BLaER1 treated with 17β-estradiol and CSF1 and Interleukin-3, amounts not matched to agents 10 nM and 100 nM (cell line): ENCODE measurements at regions not wholly inside any gene's neighbourhood (a gene's known extent, or its start where the extent isn't known, plus 50 kb on each side); places are given as distances from the start of the nearest gene placed in this dataset.

ENCODE experiments used
- H3K27ac ChIP-seq, 11 experiments: shearing (Covaris generic); formaldehyde crosslinking; 2 replicates each; pipeline ENCODE4 v1.8.1; 2022
- H3K27me3 ChIP-seq, 11 experiments: shearing (Covaris generic); formaldehyde crosslinking; 2 replicates each; pipeline ENCODE4 v1.8.1; 2022
- H3K36me3 ChIP-seq, 11 experiments: shearing (Covaris generic); formaldehyde crosslinking; 2 replicates each; pipeline ENCODE4 v1.8.1; 2022
- H3K4me1 ChIP-seq, 10 experiments: shearing (Covaris generic); formaldehyde crosslinking; 2 replicates each; pipeline ENCODE4 v1.8.1; 2022
- H3K4me2 ChIP-seq, 11 experiments: shearing (Covaris generic); formaldehyde crosslinking; 2 replicates each; pipeline ENCODE4 v1.8.1; 2022
- H3K4me3 ChIP-seq, 10 experiments: shearing (Covaris generic); formaldehyde crosslinking; 2 replicates each; pipeline ENCODE4 v1.8.1; 2022
- H3K9ac ChIP-seq, 11 experiments: shearing (Covaris generic); formaldehyde crosslinking; 2 replicates each; pipeline ENCODE4 v1.8.1; 2022
- H3K9me3 ChIP-seq, 11 experiments: shearing (Covaris generic); formaldehyde crosslinking; replicated peaks in 1 of 11; 2 replicates each; pipeline ENCODE4 v1.8.1; 2022
- H4K20me1 ChIP-seq, 11 experiments: shearing (Covaris generic); formaldehyde crosslinking; 2 replicates each; pipeline ENCODE4 v1.8.1; 2022
- Cebpa-rat ChIP-seq, 11 experiments: shearing (Covaris generic); IDR thresholded peaks; 2 replicates each; pipeline ENCODE4 v1.8.1; 2022

- H3K4me1 ChIP-seq = no peaks in the 10 kb centered on the region
- H3K4me2 ChIP-seq = no peak overlapping the region
- TF ChIP-seq Cebpa-rat (IDR thresholded peaks at IDR 0.05) = no peak
- no peaks in the 10 kb centered on the region for H3K36me3 ChIP-seq
- no peaks in the 10 kb centered on the region for H3K9me3 ChIP-seq
- no peaks in the 10 kb centered on the region for H3K27me3 ChIP-seq
- no peak overlapping the region for H3K27ac ChIP-seq
- H3K9ac ChIP-seq = no peak overlapping the region
- no peak overlapping the region for H3K4me3 ChIP-seq
- H4K20me1 ChIP-seq = no peaks in the 10 kb centered on the region
Observed at GRCh38 chr18:41207706-41208105, 747.3 kb upstream of the PIK3C3 start.

- TF ChIP-seq Cebpa-rat (IDR thresholded peaks at IDR 0.05) = no peak
Observed at GRCh38 chr18:41206341-41206830, 748.6 kb upstream of the PIK3C3 start.

GRCh38 chr18:41199212-41199611, 755.8 kb upstream of the PIK3C3 start:
- no peak for TF ChIP-seq Cebpa-rat (IDR thresholded peaks at IDR 0.05)
- Histone ChIP-seq H3K4me3 (no peak overlapping the region), H3K27ac (no peak overlapping the region), H3K27me3 (no peaks in the 10 kb centered on the region), H4K20me1 (no peaks in the 10 kb centered on the region), H3K9me3 (peaks cover 0 to 5% (median 0%) of the 10 kb centered on the region in 11 experiments; a peak in 1 of 22 replicates), H3K36me3 (no peaks in the 10 kb centered on the region), H3K9ac (no peak overlapping the region), H3K4me2 (no peak overlapping the region), H3K4me1 (no peaks in the 10 kb centered on the region)

More at GRCh38 chr18:41206341-41206830, 748.6 kb upstream of the PIK3C3 start:
- no peak overlapping the region for H3K4me3 ChIP-seq
- H3K4me1 ChIP-seq = no peaks in the 10 kb centered on the region
- no peak overlapping the region for H3K27ac ChIP-seq
- H3K27me3 ChIP-seq = no peaks in the 10 kb centered on the region
- H3K9ac ChIP-seq = no peak overlapping the region
- H3K36me3 ChIP-seq = no peaks in the 10 kb centered on the region
- H3K9me3 ChIP-seq = no peaks in the 10 kb centered on the region
- no peak overlapping the region for H3K4me2 ChIP-seq
- no peaks in the 10 kb centered on the region for H4K20me1 ChIP-seq

- Histone ChIP-seq H3K4me3 (no peak overlapping the region), H3K27me3 (no peaks in the 10 kb centered on the region), H3K36me3 (no peaks in the 10 kb centered on the region), H3K9ac (no peak overlapping the region), H3K4me1 (no peaks in the 10 kb centered on the region), H4K20me1 (no peaks in the 10 kb centered on the region), H3K4me2 (no peak overlapping the region), H3K27ac (no peak overlapping the region), H3K9me3 (peaks cover 0 to 5% (median 0%) of the 10 kb centered on the region in 11 experiments; a peak in 1 of 22 replicates)
- no peak for TF ChIP-seq Cebpa-rat (IDR thresholded peaks at IDR 0.05)
Observed at GRCh38 chr18:41197967-41198366, 757.1 kb upstream of the PIK3C3 start.

DNA sequence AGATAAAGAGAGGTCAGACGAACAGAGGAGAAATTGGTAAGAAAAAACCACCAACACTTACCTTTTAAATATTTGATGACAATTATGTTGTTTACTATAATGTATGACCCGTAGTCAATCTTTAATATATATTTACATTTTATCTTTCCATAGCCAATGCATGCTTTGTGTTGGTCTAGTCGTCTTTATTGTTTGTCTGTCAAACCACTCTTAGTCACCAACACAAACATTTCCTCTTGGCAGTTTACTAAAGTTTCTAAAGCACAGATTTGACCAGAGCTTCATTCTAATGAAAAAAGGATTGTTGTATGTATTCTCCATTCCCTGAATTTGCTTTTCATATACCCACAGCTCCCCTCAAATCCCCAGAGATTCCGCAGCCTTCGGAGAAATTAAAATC, 784.7 kb upstream of the PIK3C3 start:
- no peaks in the 10 kb centered on the region for H3K36me3 ChIP-seq
- H3K9me3 ChIP-seq = no peaks in the 10 kb centered on the region
- H3K9ac ChIP-seq = no peak overlapping the region
- no peaks in the 10 kb centered on the region for H3K27me3 ChIP-seq
- no peak overlapping the region for H3K4me3 ChIP-seq
- H3K4me2 ChIP-seq = no peak overlapping the region
- H4K20me1 ChIP-seq = no peaks in the 10 kb centered on the region
- no peak overlapping the region for H3K27ac ChIP-seq
- H3K4me1 ChIP-seq = no peaks in the 10 kb centered on the region
- no peak for TF ChIP-seq Cebpa-rat (IDR thresholded peaks at IDR 0.05)

- H4K20me1 ChIP-seq = no peaks in the 10 kb centered on the region
- no peak for TF ChIP-seq Cebpa-rat (IDR thresholded peaks at IDR 0.05)
- H3K4me1 ChIP-seq = no peaks in the 10 kb centered on the region
- no peak overlapping the region for H3K4me2 ChIP-seq
- H3K27ac ChIP-seq = no peak overlapping the region
- no peaks in the 10 kb centered on the region for H3K27me3 ChIP-seq
- H3K36me3 ChIP-seq = no peaks in the 10 kb centered on the region
- no peak overlapping the region for H3K4me3 ChIP-seq
- H3K9ac ChIP-seq = no peak overlapping the region
- H3K9me3 ChIP-seq = no peaks in the 10 kb centered on the region
Observed at GRCh38 chr18:41165625-41166024, 789.4 kb upstream of the PIK3C3 start.

DNA sequence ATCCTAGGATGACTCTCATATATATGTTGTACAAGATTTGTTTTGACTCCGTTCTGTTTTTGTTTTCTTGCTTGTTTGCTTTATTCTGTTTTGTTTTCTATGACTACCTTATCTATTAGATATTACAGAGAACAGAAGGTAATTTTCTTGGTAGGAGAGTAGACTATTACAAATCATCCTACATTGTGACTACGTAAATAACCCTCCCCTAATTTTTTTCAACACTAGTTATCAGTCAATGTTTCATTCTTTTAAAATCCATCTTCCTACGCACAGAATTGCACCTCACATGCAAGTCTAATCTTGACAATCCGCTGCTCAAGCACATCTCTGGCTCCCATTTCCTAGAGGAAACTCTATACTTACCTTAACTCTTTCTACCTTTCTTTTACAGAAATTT, 792.3 kb upstream of the PIK3C3 start:
- H3K9me3 ChIP-seq = no peaks in the 10 kb centered on the region
- H3K36me3 ChIP-seq = no peaks in the 10 kb centered on the region
- H3K4me3 ChIP-seq = no peak overlapping the region
- no peak overlapping the region for H3K9ac ChIP-seq
- no peaks in the 10 kb centered on the region for H4K20me1 ChIP-seq
- no peak overlapping the region for H3K27ac ChIP-seq
- TF ChIP-seq Cebpa-rat (IDR thresholded peaks at IDR 0.05) = no peak
- no peak overlapping the region for H3K4me2 ChIP-seq
- no peaks in the 10 kb centered on the region for H3K27me3 ChIP-seq
- no peaks in the 10 kb centered on the region for H3K4me1 ChIP-seq

GRCh38 chr18:41162191-41162590, 792.8 kb upstream of the PIK3C3 start:
- Histone ChIP-seq H3K4me3 (no peak overlapping the region), H3K36me3 (no peaks in the 10 kb centered on the region), H3K27me3 (no peaks in the 10 kb centered on the region), H3K4me2 (no peak overlapping the region), H3K27ac (no peak overlapping the region), H4K20me1 (no peaks in the 10 kb centered on the region), H3K9me3 (no peaks in the 10 kb centered on the region), H3K9ac (no peak overlapping the region), H3K4me1 (no peaks in the 10 kb centered on the region)
- no peak for TF ChIP-seq Cebpa-rat (IDR thresholded peaks at IDR 0.05)

DNA sequence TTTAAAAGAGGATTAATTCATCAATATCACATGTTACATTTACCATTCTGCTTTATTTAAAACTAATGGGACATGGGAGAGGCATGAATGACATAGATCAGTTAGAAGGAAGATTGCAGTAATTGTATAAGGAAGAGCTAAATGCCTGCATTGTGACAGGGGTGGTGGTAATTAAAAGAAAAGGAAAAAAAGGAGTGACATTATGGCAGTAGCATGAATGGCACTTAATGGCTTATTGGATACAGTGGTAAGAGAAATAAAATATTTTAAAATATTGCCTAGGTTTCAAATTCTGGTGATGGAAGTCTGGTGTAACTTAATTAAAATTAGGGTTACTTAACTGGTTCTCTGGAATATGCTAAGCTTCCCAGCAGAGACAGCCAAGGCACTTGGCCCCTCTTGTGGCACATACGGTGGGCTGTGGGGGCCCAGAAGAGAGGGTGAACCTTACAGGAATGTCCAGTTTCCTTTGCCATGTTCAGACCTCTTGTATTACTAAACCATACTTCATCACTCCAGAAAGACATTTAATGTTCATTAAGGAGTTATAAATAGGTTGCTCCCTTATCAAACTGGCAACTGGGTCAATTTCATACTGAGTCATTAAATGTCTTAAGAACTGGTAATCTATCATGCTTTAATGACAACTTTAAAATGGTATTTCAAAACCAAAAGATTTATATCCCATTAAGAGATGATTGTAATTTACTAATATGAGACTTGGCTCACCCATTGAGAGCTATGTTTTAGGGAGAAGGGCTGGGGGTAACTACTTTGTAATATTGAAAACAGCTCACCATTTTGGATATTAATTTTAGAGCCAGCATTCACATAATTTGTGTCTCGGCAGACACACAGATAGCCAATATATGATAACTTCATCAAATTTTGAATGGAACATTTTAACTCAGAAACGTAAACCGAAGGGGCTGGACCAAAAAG, 798.9 kb upstream of the PIK3C3 start:
- no peaks in the 10 kb centered on the region for H3K9me3 ChIP-seq
- H3K4me1 ChIP-seq = no peaks in the 10 kb centered on the region
- no peak overlapping the region for H3K27ac ChIP-seq
- H3K4me2 ChIP-seq = no peak overlapping the region
- no peaks in the 10 kb centered on the region for H4K20me1 ChIP-seq
- no peak overlapping the region for H3K9ac ChIP-seq
- H3K4me3 ChIP-seq = no peak overlapping the region
- H3K36me3 ChIP-seq = no peaks in the 10 kb centered on the region
- no peaks in the 10 kb centered on the region for H3K27me3 ChIP-seq
- TF ChIP-seq Cebpa-rat (IDR thresholded peaks at IDR 0.05) = no peak

- no peak for TF ChIP-seq Cebpa-rat (IDR thresholded peaks at IDR 0.05)
- Histone ChIP-seq H3K36me3 (no peaks in the 10 kb centered on the region), H3K27me3 (no peaks in the 10 kb centered on the region), H3K4me3 (no peak overlapping the region), H3K27ac (no peak overlapping the region), H3K4me2 (no peak overlapping the region), H4K20me1 (no peaks in the 10 kb centered on the region), H3K4me1 (peaks cover 0 to 4% (median 0%) of the 10 kb centered on the region in 10 experiments; a peak in 2 of 20 replicates), H3K9ac (no peak overlapping the region), H3K9me3 (no peaks in the 10 kb centered on the region)
Observed at GRCh38 chr18:41155025-41155424, 800.0 kb upstream of the PIK3C3 start.
